Activated CD8-positive, alpha-beta memory T cell treated with anti-CD3 and anti-CD28 coated beads for 36 hours (primary cell): ENCODE measurements at regions not wholly inside any gene's neighbourhood (a gene's known extent, or its start where the extent isn't known, plus 50 kb on each side); places are given as distances from the start of the nearest gene placed in this dataset.
"Not testable (repeated sequence)": the region's sequence is repeated elsewhere in the genome, so short reads cannot be mapped to it uniquely, and the experiment has no call there.

Experiments used
- CTCF ChIA-PET: fragments of 350-600 bp; sonication (Branson Sonifier 250); formaldehyde crosslinking; loops from one replicate; lab custom pipeline; 2021; ENCODE audit warnings: antibody characterized with exemption; lab: Charles Lee
- POLR2A ChIA-PET: fragments of 350-600 bp; sonication (Branson Sonifier 250); formaldehyde crosslinking; loops from one replicate; lab custom pipeline; 2021; ENCODE audit warnings: antibody characterized with exemption; lab: Charles Lee

- POLR2A ChIA-PET: no interaction called here
- CTCF ChIA-PET: no interaction called here
These were observed 53.9 kb upstream of the RCE1 start for GRCh38 chr11:66789097-66789890.

GRCh38 chr11:66787934-66788758 lies 55.1 kb upstream of the RCE1 start:
- CTCF ChIA-PET: no interaction called here
- POLR2A ChIA-PET: interaction anchor here (0.5 kb wide), 1 partner anchor 107 kb away, joined by 3 read pairs; no protein-coding TSS in a partner anchor

- CTCF ChIA-PET: interaction anchor here (0.7 kb wide), 1 partner anchor 124 kb away, joined by 3 read pairs; no protein-coding TSS in a partner anchor
- POLR2A ChIA-PET: interaction anchor here (0.7 kb wide), 1 partner anchor 86 kb away, joined by 8 read pairs; no protein-coding TSS in a partner anchor
These were observed 55.6 kb upstream of the SPTBN2 start for GRCh38 chr11:66784575-66784974.

- ChIA-PET CTCF (no interaction called here), POLR2A (no interaction called here)
These were observed 53.7 kb upstream of the SPTBN2 start for GRCh38 chr11:66782726-66783125.

- CTCF ChIA-PET, POLR2A ChIA-PET: not testable (repeated sequence)
These were observed 50.6 kb upstream of the SPTBN2 start for GRCh38 chr11:66779651-66780050.
